Keratinocyte (primary cell): ENCODE measurements at regions not wholly inside any gene's neighbourhood (a gene's known extent, or its start where the extent isn't known, plus 50 kb on each side); places are given as distances from the start of the nearest gene placed in this dataset.

ENCODE experiments used
- DNase-seq: peaks from one replicate; pipeline ENCODE4 v3.0.0-alpha.2; 2011; ENCODE audit warnings: low read depth, missing footprints, low spot score
- FAIRE-seq: peaks from 2 replicates; lab custom pipeline; 2011; peaks lifted over from hg19 to GRCh38; lab: Jason Lieb, UNC
- H2AFZ ChIP-seq: 2 replicates; pipeline ENCODE4 v1.6.0; 2012; ENCODE audit warnings: low read length, control low read depth, inconsistent platforms; ENCODE audit not compliant: control insufficient read depth
- H3K27ac ChIP-seq: 2 replicates; pipeline ENCODE4 v1.5.1; 2011; ENCODE audit warnings: low read length; ENCODE audit not compliant: control insufficient read depth, insufficient read depth
- H3K27me3 ChIP-seq: 3 replicates; pipeline ENCODE4 v1.6.0; 2011; ENCODE audit warnings: low read length; ENCODE audit not compliant: control insufficient read depth, insufficient read depth; ENCODE audit errors: extremely low read depth
- H3K36me3 ChIP-seq, 2 experiments: 2 replicates in 1 of 2; 3 replicates in 1 of 2; pipeline ENCODE4 v1.5.1; 2011; ENCODE audit warnings: low read length in 2 of 2, mild to moderate bottlenecking in 1 of 2; ENCODE audit not compliant: control insufficient read depth in 2 of 2, insufficient read depth in 2 of 2; ENCODE audit errors: extremely low read depth in 1 of 2
- H3K4me1 ChIP-seq: 3 replicates; pipeline ENCODE4 v1.5.1; 2011; ENCODE audit warnings: low read length; ENCODE audit not compliant: control insufficient read depth, insufficient read depth; ENCODE audit errors: extremely low read depth
- H3K4me2 ChIP-seq: 3 replicates; pipeline ENCODE4 v1.6.0; 2011; ENCODE audit warnings: low read depth, low read length; ENCODE audit not compliant: control insufficient read depth, insufficient read depth; ENCODE audit errors: extremely low read depth
- H3K4me3 ChIP-seq, 3 experiments: fragments of 200-600 bp in 1 of 3; sonication (generic) in 1 of 3; 2 replicates in 2 of 3; 3 replicates in 1 of 3; pipeline ENCODE4 v1.5.1; 2011 to 2016; ENCODE audit warnings: low read length in 3 of 3, mild to moderate bottlenecking in 3 of 3, control low read depth in 2 of 3, inconsistent platforms in 1 of 3, low read depth in 1 of 3, mixed read lengths in 1 of 3, mixed run types in 1 of 3, moderate library complexity in 1 of 3; ENCODE audit not compliant: control insufficient read depth in 2 of 3, insufficient read depth in 2 of 3; ENCODE audit errors: extremely low read depth in 1 of 3
- H3K79me2 ChIP-seq: 2 replicates; pipeline ENCODE4 v1.6.0; 2012; ENCODE audit warnings: low read length; ENCODE audit not compliant: control insufficient read depth, insufficient read depth
- H3K9ac ChIP-seq: 3 replicates; pipeline ENCODE4 v1.6.0; 2011; ENCODE audit warnings: low read length; ENCODE audit not compliant: control insufficient read depth, insufficient read depth; ENCODE audit errors: extremely low read depth
- H3K9me1 ChIP-seq: 3 replicates; pipeline ENCODE4 v1.6.0; 2011; ENCODE audit warnings: low read length; ENCODE audit not compliant: control insufficient read depth, insufficient read depth; ENCODE audit errors: extremely low read depth
- H3K9me3 ChIP-seq: 2 replicates; pipeline ENCODE4 v1.5.1; 2012; ENCODE audit warnings: low read depth, low read length; ENCODE audit not compliant: control insufficient read depth
- H4K20me1 ChIP-seq: 3 replicates; pipeline ENCODE4 v1.6.0; 2011; ENCODE audit warnings: low read length; ENCODE audit not compliant: control insufficient read depth, insufficient read depth; ENCODE audit errors: extremely low read depth
- EZH2 ChIP-seq: IDR thresholded peaks from one replicate; pipeline ENCODE4 v1.6.1; 2012; ENCODE audit warnings: inconsistent platforms, mild to moderate bottlenecking, low read length, moderate library complexity
- dilution Hi-C: fragments of 300-500 bp; cut with MboI; formaldehyde crosslinking; loops from one replicate; pipeline ENCODE4 v1.7.0; 2020; ENCODE audit warnings: low sequenced_read_pairs; ENCODE audit not compliant: extremely low pct_ligation_motif_present
- TF ChIP-seq, protein P1 (sequence below), 3 experiments: IDR thresholded peaks in 1 of 3; conservative IDR thresholded peaks in 1 of 3; optimal IDR thresholded peaks in 1 of 3; 2 replicates in 2 of 3; 3 replicates in 1 of 3; pipeline versions ENCODE3 to v1.5.1; 2011; ENCODE audit warnings: low read length in 3 of 3, mild to moderate bottlenecking in 3 of 3, moderate library complexity in 2 of 3, control low read depth in 1 of 3, inconsistent platforms in 1 of 3; ENCODE audit not compliant: insufficient read depth in 2 of 3; ENCODE audit errors: extremely low read depth in 1 of 3

- H3K4me1 ChIP-seq = no peaks in the 10 kb centered on the region
- dilution Hi-C loops = no loop called here
- FAIRE-seq (no peak), DNase-seq (no peak)
- H3K9me1 ChIP-seq = no peaks in the 10 kb centered on the region
- no peak for TF ChIP-seq EZH2
- TF ChIP-seq, protein P1, sequence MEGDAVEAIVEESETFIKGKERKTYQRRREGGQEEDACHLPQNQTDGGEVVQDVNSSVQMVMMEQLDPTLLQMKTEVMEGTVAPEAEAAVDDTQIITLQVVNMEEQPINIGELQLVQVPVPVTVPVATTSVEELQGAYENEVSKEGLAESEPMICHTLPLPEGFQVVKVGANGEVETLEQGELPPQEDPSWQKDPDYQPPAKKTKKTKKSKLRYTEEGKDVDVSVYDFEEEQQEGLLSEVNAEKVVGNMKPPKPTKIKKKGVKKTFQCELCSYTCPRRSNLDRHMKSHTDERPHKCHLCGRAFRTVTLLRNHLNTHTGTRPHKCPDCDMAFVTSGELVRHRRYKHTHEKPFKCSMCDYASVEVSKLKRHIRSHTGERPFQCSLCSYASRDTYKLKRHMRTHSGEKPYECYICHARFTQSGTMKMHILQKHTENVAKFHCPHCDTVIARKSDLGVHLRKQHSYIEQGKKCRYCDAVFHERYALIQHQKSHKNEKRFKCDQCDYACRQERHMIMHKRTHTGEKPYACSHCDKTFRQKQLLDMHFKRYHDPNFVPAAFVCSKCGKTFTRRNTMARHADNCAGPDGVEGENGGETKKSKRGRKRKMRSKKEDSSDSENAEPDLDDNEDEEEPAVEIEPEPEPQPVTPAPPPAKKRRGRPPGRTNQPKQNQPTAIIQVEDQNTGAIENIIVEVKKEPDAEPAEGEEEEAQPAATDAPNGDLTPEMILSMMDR (optimal IDR thresholded peaks at IDR 0.05 in 1 of 3, IDR thresholded peaks at IDR 0.05 in 1 of 3, conservative IDR thresholded peaks at IDR 0.05 in 1 of 3; ENCODE audit: extremely low read depth in 1 of 3, insufficient read depth in 2 of 3, low read length in 3 of 3) = no peak
- H3K36me3 ChIP-seq = no peaks in the 10 kb centered on the region
- no peak overlapping the region for H3K4me3 ChIP-seq
- no peaks in the 10 kb centered on the region for H3K79me2 ChIP-seq
- peaks cover 6% of the 10 kb centered on the region for H3K9me3 ChIP-seq
- no peak overlapping the region for H3K9ac ChIP-seq
- no peak overlapping the region for H3K4me2 ChIP-seq
- H3K27ac ChIP-seq = no peak overlapping the region
- no peaks in the 10 kb centered on the region for H4K20me1 ChIP-seq
- H3K27me3 ChIP-seq = no peaks in the 10 kb centered on the region
- no peak overlapping the region for H2AFZ ChIP-seq
Observed at GRCh38 chr19:30111021-30111855, 169.2 kb downstream of the URI1 start.

GRCh38 chr19:30112171-30112570 lies 170.1 kb downstream of the URI1 start:
- TF ChIP-seq EZH2 = no peak
- TF ChIP-seq, protein P1 (optimal IDR thresholded peaks at IDR 0.05 in 1 of 3, IDR thresholded peaks at IDR 0.05 in 1 of 3, conservative IDR thresholded peaks at IDR 0.05 in 1 of 3; ENCODE audit: extremely low read depth in 1 of 3, insufficient read depth in 2 of 3, low read length in 3 of 3) = no peak
- H3K9ac ChIP-seq = no peak overlapping the region
- no peaks in the 10 kb centered on the region for H4K20me1 ChIP-seq
- H3K27me3 ChIP-seq = no peaks in the 10 kb centered on the region
- no peaks in the 10 kb centered on the region for H3K9me1 ChIP-seq
- FAIRE-seq (no peak), DNase-seq (no peak)
- H3K4me2 ChIP-seq = no peak overlapping the region
- H2AFZ ChIP-seq = no peak overlapping the region
- no peaks in the 10 kb centered on the region for H3K36me3 ChIP-seq
- no peak overlapping the region for H3K27ac ChIP-seq
- H3K79me2 ChIP-seq = no peaks in the 10 kb centered on the region
- dilution Hi-C loops = no loop called here
- H3K4me3 ChIP-seq = no peak overlapping the region
- H3K9me3 ChIP-seq = peaks cover 7% of the 10 kb centered on the region
- H3K4me1 ChIP-seq = no peaks in the 10 kb centered on the region
